Mesothelial cell of epicardium (in vitro differentiated cells): ENCODE measurements at regions not wholly inside any gene's neighbourhood (a gene's known extent, or its start where the extent isn't known, plus 50 kb on each side); places are given as distances from the start of the nearest gene placed in this dataset.

Source experiments
- DNase-seq, 2 experiments: peaks; one replicate each; pipeline ENCODE4 v3.0.0; 2021; ENCODE audit warnings: low spot score in 2 of 2; ENCODE audit not compliant: unreplicated experiment in 2 of 2
- H3K27ac Mint-ChIP-seq: 2 replicates; pipeline ENCODE4 v1.8.0; 2021; ENCODE audit warnings: mixed read lengths
- H3K27me3 Mint-ChIP-seq: 2 replicates; pipeline ENCODE4 v1.8.0; 2021; ENCODE audit warnings: low read depth, mixed read lengths
- H3K36me3 Mint-ChIP-seq: 2 replicates; pipeline ENCODE4 v1.8.0; 2021; ENCODE audit warnings: mixed read lengths
- H3K4me1 Mint-ChIP-seq: 2 replicates; pipeline ENCODE4 v1.8.0; 2021; ENCODE audit warnings: mixed read lengths
- H3K4me3 Mint-ChIP-seq: 2 replicates; pipeline ENCODE4 v1.8.0; 2021; ENCODE audit warnings: mild to moderate bottlenecking, moderate library complexity, mixed read lengths
- H3K9me3 Mint-ChIP-seq: 2 replicates; pipeline ENCODE4 v1.8.0; 2021; ENCODE audit warnings: mixed read lengths
- CTCF ChIP-seq: fragments of 200-600 bp; sonication (generic); IDR thresholded peaks from one replicate; pipeline ENCODE4 v1.5.0; 2021; ENCODE audit warnings: antibody characterized with exemption; ENCODE audit not compliant: unreplicated experiment

- TF ChIP-seq CTCF: no peak
- Mint-ChIP-seq H3K36me3 (no peaks in the 10 kb centered on the region), H3K4me1 (peaks cover 15% of the 10 kb centered on the region), H3K9me3 (peaks cover 8% of the 10 kb centered on the region), H3K27ac (no peak overlapping the region), H3K4me3 (no peak overlapping the region), H3K27me3 (no peaks in the 10 kb centered on the region)
- no peak for DNase-seq
Observed at GRCh38 chr1:170219163-170219562, 73.4 kb downstream of the NTMT2 start.

GRCh38 chr1:170221031-170221430 is 75.3 kb downstream of the NTMT2 start:
- no peaks in the 10 kb centered on the region for H3K27me3 Mint-ChIP-seq
- no peak overlapping the region for H3K27ac Mint-ChIP-seq
- H3K36me3 Mint-ChIP-seq: no peaks in the 10 kb centered on the region
- H3K4me1 Mint-ChIP-seq: peaks cover 23% of the 10 kb centered on the region
- DNase-seq: no peak
- no peak for TF ChIP-seq CTCF
- H3K9me3 Mint-ChIP-seq: peaks cover 8% of the 10 kb centered on the region
- H3K4me3 Mint-ChIP-seq: no peak overlapping the region

- DNase-seq: no peak
- TF ChIP-seq CTCF: no peak
- no peaks in the 10 kb centered on the region for H3K36me3 Mint-ChIP-seq
- H3K9me3 Mint-ChIP-seq: peaks cover 8% of the 10 kb centered on the region
- H3K4me3 Mint-ChIP-seq: no peak overlapping the region
- no peaks in the 10 kb centered on the region for H3K27me3 Mint-ChIP-seq
- H3K27ac Mint-ChIP-seq: no peak overlapping the region
- H3K4me1 Mint-ChIP-seq: peaks cover 26% of the 10 kb centered on the region
Observed at GRCh38 chr1:170221495-170221894, 75.7 kb downstream of the NTMT2 start.

- Mint-ChIP-seq H3K4me3 (no peak overlapping the region), H3K27ac (no peak overlapping the region), H3K4me1 (peaks cover 28% of the 10 kb centered on the region), H3K27me3 (no peaks in the 10 kb centered on the region), H3K36me3 (no peaks in the 10 kb centered on the region), H3K9me3 (peaks cover 6% of the 10 kb centered on the region)
- no peak for TF ChIP-seq CTCF
- no peak for DNase-seq
Observed at GRCh38 chr1:170224469-170224868, 78.7 kb downstream of the NTMT2 start.

GRCh38 chr1:170225781-170226530 is 80.2 kb downstream of the NTMT2 start:
- Mint-ChIP-seq H3K9me3 (peaks cover 6% of the 10 kb centered on the region), H3K27me3 (no peaks in the 10 kb centered on the region), H3K27ac (peak overlapping the region; percentile 7), H3K36me3 (no peaks in the 10 kb centered on the region), H3K4me3 (no peak overlapping the region), H3K4me1 (peaks cover 18% of the 10 kb centered on the region)
- no peak for TF ChIP-seq CTCF
- no peak for DNase-seq
